ENCODE measurements at regions not wholly inside any gene's neighbourhood (a gene's known extent, or its start where the extent isn't known, plus 50 kb on each side); places are given as distances from the start of the nearest gene placed in this dataset.

- no peaks in the 10 kb centered on the region for H3K9me3 Mint-ChIP-seq (ENCODE audit: unreplicated experiment)
- peak; percentile 17 for DNase-seq (ENCODE audit: unreplicated experiment)
- H3K4me3 Mint-ChIP-seq (ENCODE audit: unreplicated experiment) = no peak overlapping the region
- no peaks in the 10 kb centered on the region for H3K4me1 Mint-ChIP-seq (ENCODE audit: insufficient read depth, unreplicated experiment)
- no peak overlapping the region for H3K27ac Mint-ChIP-seq (ENCODE audit: low read depth, unreplicated experiment)
- no peaks in the 10 kb centered on the region for H3K36me3 Mint-ChIP-seq (ENCODE audit: insufficient read depth, unreplicated experiment)
- intact Hi-C loops (cut with micrococcal nuclease) = no loop called here
- ChIA-PET CTCF (interaction anchor here (0.6 to 1.2 kb wide), 8 partner anchors 11 to 1053 kb away, joined by 3 to 4 read pairs (median 3); no protein-coding TSS in a partner anchor), POLR2A (no interaction called here)
- H3K27me3 Mint-ChIP-seq (ENCODE audit: insufficient read depth, unreplicated experiment) = no peaks in the 10 kb centered on the region
- BruUV-seq (replicated peaks) = no TSS peak
- peak; percentile 27 for TF ChIP-seq CTCF (IDR thresholded peaks at IDR 0.05; ENCODE audit: unreplicated experiment)
Observed at GRCh38 chr4:177667687-177668086, 225.4 kb upstream of the AGA start.

- Mint-ChIP-seq H3K9me3 (ENCODE audit: unreplicated experiment) (no peaks in the 10 kb centered on the region), H3K36me3 (ENCODE audit: insufficient read depth, unreplicated experiment) (no peaks in the 10 kb centered on the region), H3K27ac (ENCODE audit: low read depth, unreplicated experiment) (no peak overlapping the region), H3K27me3 (ENCODE audit: insufficient read depth, unreplicated experiment) (no peaks in the 10 kb centered on the region), H3K4me3 (ENCODE audit: unreplicated experiment) (no peak overlapping the region), H3K4me1 (ENCODE audit: insufficient read depth, unreplicated experiment) (peaks cover 7% of the 10 kb centered on the region)
- BruUV-seq (replicated peaks) = no TSS peak
- DNase-seq (ENCODE audit: unreplicated experiment) = no peak
- ChIA-PET CTCF (interaction anchor here (0.6 kb wide), 1 partner anchor 31 kb away, joined by 4 read pairs; no protein-coding TSS in a partner anchor), POLR2A (no interaction called here)
- no peak for TF ChIP-seq CTCF (IDR thresholded peaks at IDR 0.05; ENCODE audit: unreplicated experiment)
- intact Hi-C loops (cut with micrococcal nuclease) = no loop called here
Observed at GRCh38 chr4:177671387-177671786, 229.2 kb upstream of the AGA start.

DNA sequence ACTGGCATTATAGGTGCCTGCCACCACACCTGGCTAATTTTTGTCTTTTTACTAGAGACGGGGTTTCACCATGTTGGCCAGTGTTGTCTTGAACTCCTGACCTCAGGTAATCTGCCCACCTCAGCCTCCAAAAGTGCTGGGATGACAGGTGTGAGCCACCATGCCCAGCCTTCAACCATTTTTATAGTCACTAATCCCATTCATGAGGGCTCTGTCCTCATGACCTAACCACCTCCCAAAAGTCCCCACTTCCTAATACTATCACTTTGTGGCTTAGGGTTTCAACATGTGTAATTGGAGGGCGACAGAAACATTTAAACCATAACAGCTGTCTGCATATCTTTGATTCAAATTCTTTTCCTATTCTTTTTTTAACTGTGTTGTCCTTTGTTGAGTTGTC is 229.6 kb upstream of the AGA start:
- no TSS peak for BruUV-seq (replicated peaks)
- CTCF ChIA-PET = interaction anchor here (0.6 kb wide), 1 partner anchor 1024 kb away, joined by 4 read pairs; no protein-coding TSS in a partner anchor

DNA sequence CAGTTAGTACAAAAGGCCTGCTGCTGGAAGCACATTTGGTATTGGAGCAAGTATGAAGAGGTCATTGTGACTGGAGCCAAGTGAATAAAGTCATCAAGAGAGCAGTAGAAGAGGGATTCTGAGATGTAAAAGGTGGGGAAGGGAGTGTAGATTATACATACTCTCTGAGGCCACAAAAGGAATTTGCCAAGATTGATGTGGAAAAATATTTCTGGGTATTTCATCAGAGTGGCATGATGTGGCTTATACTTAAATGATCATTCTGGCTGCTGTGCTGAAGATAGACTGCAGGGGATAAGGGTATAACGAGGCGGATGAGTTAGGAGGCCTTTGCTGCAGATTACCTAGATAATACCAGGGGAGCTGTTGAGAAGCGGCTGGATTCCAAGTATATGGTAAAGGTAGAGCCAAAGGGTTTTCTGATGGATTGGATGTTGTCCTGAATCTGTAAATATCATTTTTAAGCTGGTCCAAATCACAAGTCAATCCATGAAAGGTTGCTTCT is 231.8 kb upstream of the AGA start:
- no peak overlapping the region for H3K4me3 Mint-ChIP-seq (ENCODE audit: unreplicated experiment)
- POLR2A ChIA-PET = no interaction called here
- no peaks in the 10 kb centered on the region for H3K36me3 Mint-ChIP-seq (ENCODE audit: insufficient read depth, unreplicated experiment)
- intact Hi-C loops (cut with micrococcal nuclease) = no loop called here
- peaks cover 8% of the 10 kb centered on the region for H3K9me3 Mint-ChIP-seq (ENCODE audit: unreplicated experiment)
- peaks cover 7% of the 10 kb centered on the region for H3K4me1 Mint-ChIP-seq (ENCODE audit: insufficient read depth, unreplicated experiment)
- no peak for TF ChIP-seq CTCF (IDR thresholded peaks at IDR 0.05; ENCODE audit: unreplicated experiment)
- CTCF ChIA-PET = interaction anchor here (0.7 kb wide), 1 partner anchor 169 kb away, joined by 3 read pairs; no protein-coding TSS in a partner anchor
- H3K27ac Mint-ChIP-seq (ENCODE audit: low read depth, unreplicated experiment) = no peak overlapping the region
- no peaks in the 10 kb centered on the region for H3K27me3 Mint-ChIP-seq (ENCODE audit: insufficient read depth, unreplicated experiment)
- DNase-seq (ENCODE audit: unreplicated experiment) = no peak
- BruUV-seq (replicated peaks) = no TSS peak

More for the DNA sequence above, 229.6 kb upstream of the AGA start:
- Mint-ChIP-seq H3K4me3 (ENCODE audit: unreplicated experiment) (no peak overlapping the region), H3K36me3 (ENCODE audit: insufficient read depth, unreplicated experiment) (no peaks in the 10 kb centered on the region), H3K27ac (ENCODE audit: low read depth, unreplicated experiment) (no peak overlapping the region), H3K27me3 (ENCODE audit: insufficient read depth, unreplicated experiment) (no peaks in the 10 kb centered on the region), H3K4me1 (ENCODE audit: insufficient read depth, unreplicated experiment) (peaks cover 7% of the 10 kb centered on the region), H3K9me3 (ENCODE audit: unreplicated experiment) (no peaks in the 10 kb centered on the region)
- no peak for TF ChIP-seq CTCF (IDR thresholded peaks at IDR 0.05; ENCODE audit: unreplicated experiment)
- no peak for DNase-seq (ENCODE audit: unreplicated experiment)
- POLR2A ChIA-PET = no interaction called here
- intact Hi-C loops (cut with micrococcal nuclease) = no loop called here
